ENCODE measurements at regions not wholly inside any gene's neighbourhood (a gene's known extent, or its start where the extent isn't known, plus 50 kb on each side); places are given as distances from the start of the nearest gene placed in this dataset.

DNA sequence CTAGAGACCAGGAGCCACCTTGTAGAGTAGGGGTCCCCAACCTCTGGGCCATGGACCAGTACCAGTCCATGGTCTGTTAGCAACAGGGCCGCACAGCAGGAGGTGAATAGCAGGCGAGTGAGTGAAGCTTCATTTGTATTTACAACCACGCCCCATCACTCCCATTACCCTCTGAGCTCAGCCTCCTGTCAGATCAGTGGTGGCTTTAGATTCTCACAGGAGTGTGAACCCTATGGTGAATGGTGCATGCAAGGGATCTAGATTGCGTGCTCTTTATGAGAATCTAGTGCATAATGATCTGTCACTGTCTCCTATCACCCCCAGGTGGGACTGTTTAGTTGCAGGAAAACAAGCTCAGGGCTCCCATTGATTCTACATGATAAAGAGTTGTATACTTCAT lies 303.6 kb downstream of the KCNRG start:
- TF ChIP-seq CTCF (tag by site-specific recombination; IDR thresholded peaks at IDR 0.05) (no peak), PRDM4 (tag by site-specific recombination; IDR thresholded peaks at IDR 0.05) (no peak), ZNF274 (IDR thresholded peaks at IDR 0.05; ENCODE audit: low read length) (no peak), ZNF274 (tag by site-specific recombination; IDR thresholded peaks at IDR 0.05; ENCODE audit: borderline replicate concordance) (no peak), ZNF184 (tag by site-specific recombination; IDR thresholded peaks at IDR 0.05) (no peak), MYNN (tag by site-specific recombination; IDR thresholded peaks at IDR 0.05; ENCODE audit: borderline replicate concordance) (no peak), ATF2 (tag by site-specific recombination; IDR thresholded peaks at IDR 0.05; ENCODE audit: low read depth) (no peak), ZNF211 (tag by site-specific recombination; IDR thresholded peaks at IDR 0.05; ENCODE audit: low read depth) (no peak), ZNF561 (tag by site-specific recombination; IDR thresholded peaks at IDR 0.05; ENCODE audit: borderline replicate concordance) (no peak)

All from HEK293 (cell line).